ENCODE measurements at regions not wholly inside any gene's neighbourhood (a gene's known extent, or its start where the extent isn't known, plus 50 kb on each side); places are given as distances from the start of the nearest gene placed in this dataset.

DNA sequence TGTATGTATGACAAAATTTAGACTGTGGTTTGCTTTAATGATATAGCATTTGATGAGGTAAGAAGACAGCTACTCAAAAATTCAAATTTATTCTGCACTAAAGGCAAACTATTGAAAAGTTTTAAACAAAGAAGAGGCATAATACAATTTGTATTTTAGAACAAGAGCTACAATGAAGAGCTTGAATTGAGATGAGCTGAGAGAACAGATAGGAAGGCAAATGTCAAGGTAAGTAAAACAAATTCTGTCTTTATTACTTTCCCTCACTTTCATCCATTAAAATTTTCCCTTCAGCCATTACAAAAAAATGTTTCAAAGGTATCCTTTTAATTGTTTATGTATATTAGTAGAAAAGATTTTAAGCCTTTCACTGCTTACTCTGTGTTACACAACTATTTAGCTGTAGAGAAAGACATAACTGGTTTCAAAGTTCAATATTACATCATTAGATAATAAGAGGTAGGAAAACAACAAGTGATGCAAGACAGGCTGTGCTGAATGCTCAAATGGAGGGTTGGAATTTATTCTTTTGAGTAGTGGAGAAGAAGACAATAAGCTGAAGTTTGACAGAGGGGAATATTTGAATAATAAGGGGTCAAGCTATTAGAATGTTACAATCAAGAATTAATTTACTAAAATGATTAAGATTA lies 1334.1 kb downstream of the FSCB start:
- H3K27me3 ChIP-seq: no peaks in the 10 kb centered on the region
- peaks cover 0 to 21% (median 2%) of the 10 kb centered on the region in 4 donors for H3K4me1 ChIP-seq
- H3K9me3 ChIP-seq: no peaks in the 10 kb centered on the region
- intact Hi-C loops (cut with DNase I; ENCODE audit: low total_unique reads) (no loop called here), in situ Hi-C loops (cut with MboI; ENCODE audit: low pct_ligation_motif_present in 1 of 4, low pct_unique_long_range_greater_than_20kb in 1 of 4, low sequenced_read_pairs in 3 of 4) (no loop called here)
- no peak for DNase-seq
- H3K4me3 ChIP-seq: no peak overlapping the region
- no peak overlapping the region for H3K27ac ChIP-seq
- no peak for TF ChIP-seq POLR2AphosphoS5 (IDR thresholded peaks at IDR 0.05)
- no peak for TF ChIP-seq EP300 (IDR thresholded peaks at IDR 0.05; ENCODE audit: low read depth)
- TF ChIP-seq, protein P1, sequence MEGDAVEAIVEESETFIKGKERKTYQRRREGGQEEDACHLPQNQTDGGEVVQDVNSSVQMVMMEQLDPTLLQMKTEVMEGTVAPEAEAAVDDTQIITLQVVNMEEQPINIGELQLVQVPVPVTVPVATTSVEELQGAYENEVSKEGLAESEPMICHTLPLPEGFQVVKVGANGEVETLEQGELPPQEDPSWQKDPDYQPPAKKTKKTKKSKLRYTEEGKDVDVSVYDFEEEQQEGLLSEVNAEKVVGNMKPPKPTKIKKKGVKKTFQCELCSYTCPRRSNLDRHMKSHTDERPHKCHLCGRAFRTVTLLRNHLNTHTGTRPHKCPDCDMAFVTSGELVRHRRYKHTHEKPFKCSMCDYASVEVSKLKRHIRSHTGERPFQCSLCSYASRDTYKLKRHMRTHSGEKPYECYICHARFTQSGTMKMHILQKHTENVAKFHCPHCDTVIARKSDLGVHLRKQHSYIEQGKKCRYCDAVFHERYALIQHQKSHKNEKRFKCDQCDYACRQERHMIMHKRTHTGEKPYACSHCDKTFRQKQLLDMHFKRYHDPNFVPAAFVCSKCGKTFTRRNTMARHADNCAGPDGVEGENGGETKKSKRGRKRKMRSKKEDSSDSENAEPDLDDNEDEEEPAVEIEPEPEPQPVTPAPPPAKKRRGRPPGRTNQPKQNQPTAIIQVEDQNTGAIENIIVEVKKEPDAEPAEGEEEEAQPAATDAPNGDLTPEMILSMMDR (IDR thresholded peaks at IDR 0.05): no peak
- no peak for TF ChIP-seq POLR2A (IDR thresholded peaks at IDR 0.05)
- H3K36me3 ChIP-seq: no peaks in the 10 kb centered on the region

DNA sequence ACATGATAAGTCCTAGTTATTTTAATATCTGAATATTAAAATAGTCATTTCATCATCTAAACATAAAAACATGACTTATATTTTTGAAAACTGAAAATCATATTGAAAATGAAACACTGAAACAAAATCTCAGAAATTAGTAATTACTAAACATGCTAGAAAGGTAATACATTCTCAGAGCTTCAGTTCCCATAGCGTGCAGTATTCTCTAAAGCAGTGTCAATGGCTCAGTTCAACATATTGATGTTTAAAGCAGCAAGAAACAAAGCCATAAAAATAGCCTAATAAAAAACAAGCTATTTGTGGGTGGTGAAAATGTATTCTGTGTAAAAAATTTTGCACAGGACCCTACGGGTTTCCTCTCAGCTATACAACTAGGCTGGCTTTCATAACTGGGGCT lies 1337.4 kb downstream of the FSCB start:
- H3K9me3 ChIP-seq: no peaks in the 10 kb centered on the region
- no peak overlapping the region for H3K27ac ChIP-seq
- H3K27me3 ChIP-seq: no peaks in the 10 kb centered on the region
- no peak overlapping the region for H3K4me3 ChIP-seq
- TF ChIP-seq POLR2AphosphoS5 (IDR thresholded peaks at IDR 0.05) (no peak), EP300 (IDR thresholded peaks at IDR 0.05; ENCODE audit: low read depth) (no peak), POLR2A (IDR thresholded peaks at IDR 0.05) (no peak)
- TF ChIP-seq, protein P1 (IDR thresholded peaks at IDR 0.05): no peak
- intact Hi-C loops (cut with DNase I; ENCODE audit: low total_unique reads) (no loop called here), in situ Hi-C loops (cut with MboI; ENCODE audit: low pct_ligation_motif_present in 1 of 4, low pct_unique_long_range_greater_than_20kb in 1 of 4, low sequenced_read_pairs in 3 of 4) (no loop called here)
- H3K36me3 ChIP-seq: no peaks in the 10 kb centered on the region
- WGBS, 2 donors (ENCODE audit: low coverage in 1 of 2): 79 to 92% methylated on average over 2 of the region's 2 CpGs
- DNase-seq: no peak
- H3K4me1 ChIP-seq: peaks cover 0 to 40% (median 8%) of the 10 kb centered on the region in 4 donors

DNA sequence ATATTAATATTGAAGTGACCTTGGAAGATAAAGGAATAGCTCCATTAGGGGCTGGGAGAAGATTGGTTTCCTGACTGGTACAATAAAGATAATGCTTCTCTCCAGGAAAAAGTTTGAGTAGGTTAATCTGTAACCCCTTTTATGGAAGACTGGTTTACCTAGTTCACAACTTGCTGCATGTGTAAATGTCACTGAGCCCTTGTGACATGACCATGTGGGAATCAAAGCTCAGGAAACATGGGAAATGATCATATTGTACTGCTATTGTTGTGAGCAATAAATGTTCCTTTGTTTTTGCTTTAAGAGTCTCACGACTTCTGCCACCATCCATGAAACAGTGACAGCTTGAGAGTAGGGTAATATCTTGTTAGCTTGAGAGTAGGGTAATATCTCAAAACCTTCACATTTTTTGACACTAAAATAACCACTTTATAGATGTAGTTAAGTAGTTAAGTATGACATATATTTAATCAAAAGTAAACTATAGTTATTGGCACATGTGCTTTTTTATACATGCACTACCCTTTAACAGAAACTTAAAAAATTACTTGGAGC lies 1338.6 kb downstream of the FSCB start:
- in situ Hi-C loops (cut with MboI; ENCODE audit: low pct_ligation_motif_present in 1 of 4, low pct_unique_long_range_greater_than_20kb in 1 of 4, low sequenced_read_pairs in 3 of 4) (no loop called here), intact Hi-C loops (cut with DNase I; ENCODE audit: low total_unique reads) (no loop called here)
- DNase-seq: peak; percentile 19
- peak overlapping the region; percentile 37 to 53 (median 39) for H3K27ac ChIP-seq
- WGBS, 2 donors (ENCODE audit: low coverage in 1 of 2): 20% methylated on average over 1 of the region's 1 CpG
- H3K9me3 ChIP-seq: no peaks in the 10 kb centered on the region
- H3K36me3 ChIP-seq: no peaks in the 10 kb centered on the region
- H3K4me1 ChIP-seq: peaks cover 0 to 40% (median 8%) of the 10 kb centered on the region in 4 donors
- H3K27me3 ChIP-seq: no peaks in the 10 kb centered on the region
- no peak overlapping the region for H3K4me3 ChIP-seq
- TF ChIP-seq EP300 (IDR thresholded peaks at IDR 0.05; ENCODE audit: low read depth): no peak
- TF ChIP-seq, protein P1 (IDR thresholded peaks at IDR 0.05): no peak
- peak in 2 of 3 donors; percentile 13 to 49 for TF ChIP-seq POLR2AphosphoS5 (IDR thresholded peaks at IDR 0.05)
- no peak for TF ChIP-seq POLR2A (IDR thresholded peaks at IDR 0.05)

DNA sequence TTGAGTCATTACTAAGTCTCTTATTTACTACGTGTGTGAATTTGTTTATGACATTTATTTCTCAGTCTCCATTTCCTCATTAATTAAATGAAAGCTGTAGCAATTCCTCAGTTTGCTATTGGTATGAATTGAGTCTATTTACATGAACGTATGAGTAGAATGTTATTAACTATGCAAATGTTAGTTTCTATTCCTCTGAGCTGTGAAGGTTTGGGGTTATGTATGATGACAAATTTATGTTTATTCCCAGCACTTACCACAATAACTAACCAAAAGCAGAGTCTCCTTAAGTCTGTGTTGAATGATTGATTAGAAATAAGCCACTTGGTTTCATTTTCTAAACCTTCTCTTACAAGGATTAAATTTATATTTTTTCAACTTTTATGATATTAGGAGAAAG lies 1340.9 kb downstream of the FSCB start:
- TF ChIP-seq, protein P1 (IDR thresholded peaks at IDR 0.05): no peak
- TF ChIP-seq POLR2A (IDR thresholded peaks at IDR 0.05) (no peak), EP300 (IDR thresholded peaks at IDR 0.05; ENCODE audit: low read depth) (no peak), POLR2AphosphoS5 (IDR thresholded peaks at IDR 0.05) (no peak)
- no peak for DNase-seq
- WGBS, 2 donors (ENCODE audit: low coverage in 1 of 2): 58 to 72% methylated on average over 2 of the region's 2 CpGs
- Histone ChIP-seq H3K27ac (peak overlapping the region in 1 of 4 donors; percentile 46), H3K4me1 (peaks cover 0 to 33% (median 6%) of the 10 kb centered on the region in 4 donors), H3K36me3 (no peaks in the 10 kb centered on the region), H3K4me3 (no peak overlapping the region), H3K9me3 (no peaks in the 10 kb centered on the region), H3K27me3 (no peaks in the 10 kb centered on the region)
- in situ Hi-C loops (cut with MboI; ENCODE audit: low pct_ligation_motif_present in 1 of 4, low pct_unique_long_range_greater_than_20kb in 1 of 4, low sequenced_read_pairs in 3 of 4): no loop called here
- intact Hi-C loops (cut with DNase I; ENCODE audit: low total_unique reads): no loop called here
